ENCODE measurements at regions not wholly inside any gene's neighbourhood (a gene's known extent, or its start where the extent isn't known, plus 50 kb on each side); places are given as distances from the start of the nearest gene placed in this dataset.

DNA sequence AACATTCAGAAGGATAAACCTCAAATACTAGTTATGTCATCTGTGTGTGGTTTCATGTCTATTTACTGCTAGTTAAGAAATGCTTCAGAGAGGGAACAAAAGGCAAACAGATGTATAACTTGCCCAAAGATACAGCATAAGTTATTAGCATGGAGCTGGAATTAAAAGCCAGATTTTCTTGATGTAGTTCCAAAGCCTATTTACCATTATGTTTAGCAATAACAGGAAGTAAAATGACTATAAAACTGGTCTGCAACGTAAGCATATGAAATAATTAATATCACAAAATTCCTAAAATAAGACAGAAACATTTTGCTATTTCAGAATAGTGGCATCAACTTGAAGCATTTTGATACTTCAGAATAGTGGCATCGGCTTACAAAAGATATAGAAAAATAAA is 1232.8 kb downstream of the NCAM2 start:
- in situ Hi-C loops (cut with MboI; ENCODE audit: low pct_unique_long_range_greater_than_20kb, low sequenced_read_pairs, unreplicated experiment): no loop called here
- no peak for DNase-seq (ENCODE audit: low spot score)
- TF ChIP-seq, protein P1, sequence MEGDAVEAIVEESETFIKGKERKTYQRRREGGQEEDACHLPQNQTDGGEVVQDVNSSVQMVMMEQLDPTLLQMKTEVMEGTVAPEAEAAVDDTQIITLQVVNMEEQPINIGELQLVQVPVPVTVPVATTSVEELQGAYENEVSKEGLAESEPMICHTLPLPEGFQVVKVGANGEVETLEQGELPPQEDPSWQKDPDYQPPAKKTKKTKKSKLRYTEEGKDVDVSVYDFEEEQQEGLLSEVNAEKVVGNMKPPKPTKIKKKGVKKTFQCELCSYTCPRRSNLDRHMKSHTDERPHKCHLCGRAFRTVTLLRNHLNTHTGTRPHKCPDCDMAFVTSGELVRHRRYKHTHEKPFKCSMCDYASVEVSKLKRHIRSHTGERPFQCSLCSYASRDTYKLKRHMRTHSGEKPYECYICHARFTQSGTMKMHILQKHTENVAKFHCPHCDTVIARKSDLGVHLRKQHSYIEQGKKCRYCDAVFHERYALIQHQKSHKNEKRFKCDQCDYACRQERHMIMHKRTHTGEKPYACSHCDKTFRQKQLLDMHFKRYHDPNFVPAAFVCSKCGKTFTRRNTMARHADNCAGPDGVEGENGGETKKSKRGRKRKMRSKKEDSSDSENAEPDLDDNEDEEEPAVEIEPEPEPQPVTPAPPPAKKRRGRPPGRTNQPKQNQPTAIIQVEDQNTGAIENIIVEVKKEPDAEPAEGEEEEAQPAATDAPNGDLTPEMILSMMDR (IDR thresholded peaks at IDR 0.05; ENCODE audit: extremely low read depth, insufficient read depth, missing control alignments): no peak

DNA sequence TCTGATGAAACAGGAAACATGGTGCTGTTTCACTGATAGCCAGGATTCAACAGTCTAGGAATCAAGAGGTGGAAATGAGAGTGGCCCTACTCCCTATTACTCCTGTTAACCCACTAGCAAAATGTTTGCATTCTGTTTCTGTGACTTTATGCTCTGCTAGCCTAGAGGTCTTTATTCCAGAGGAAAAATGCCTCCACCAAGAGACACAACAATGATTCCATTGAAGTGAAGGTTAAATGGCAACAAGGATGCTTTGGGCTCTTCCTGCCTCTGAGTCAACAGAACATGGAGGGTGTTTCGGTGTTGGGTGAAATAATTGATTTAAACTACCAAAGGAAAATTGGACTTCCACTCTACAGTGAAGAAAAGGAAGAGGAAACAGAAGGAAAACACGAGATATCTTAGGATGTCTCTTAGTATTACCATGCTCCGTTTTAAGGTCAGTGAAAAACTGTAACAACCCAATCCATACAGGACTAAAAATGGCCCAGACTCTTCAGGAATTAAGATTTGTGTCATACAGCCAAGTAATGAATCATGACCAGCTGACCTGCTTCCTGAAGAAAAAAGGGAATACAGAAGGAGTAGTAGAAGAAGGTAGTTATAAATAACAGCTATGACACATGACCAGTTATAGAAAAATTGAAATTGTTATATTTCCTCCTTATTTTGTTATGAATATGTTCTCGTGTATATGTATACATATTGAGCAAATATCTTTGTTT is 1237.8 kb downstream of the NCAM2 start:
- TF ChIP-seq, protein P1 (IDR thresholded peaks at IDR 0.05; ENCODE audit: extremely low read depth, insufficient read depth, missing control alignments): no peak
- in situ Hi-C loops (cut with MboI; ENCODE audit: low pct_unique_long_range_greater_than_20kb, low sequenced_read_pairs, unreplicated experiment): no loop called here
- DNase-seq (ENCODE audit: low spot score): no peak

DNA sequence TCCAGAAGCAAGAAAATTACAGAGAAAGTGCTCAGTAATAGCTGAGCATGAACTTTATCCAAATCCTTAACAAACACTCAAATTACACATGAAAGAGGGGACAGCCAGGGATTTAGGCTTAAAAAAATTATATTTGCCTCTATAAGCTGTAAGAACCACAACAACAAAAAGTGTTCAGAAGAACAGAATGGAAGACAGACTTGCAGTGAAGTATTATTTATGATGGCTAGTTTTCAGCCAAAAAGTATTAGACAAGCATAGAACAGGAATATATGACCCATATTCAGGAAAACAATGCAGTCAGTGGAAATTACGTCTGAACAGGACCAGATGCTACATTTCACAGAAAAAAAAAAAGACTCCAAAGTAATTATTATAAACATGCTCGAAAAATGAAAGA is 1246.3 kb downstream of the NCAM2 start:
- DNase-seq (ENCODE audit: low spot score): no peak
- TF ChIP-seq, protein P1 (IDR thresholded peaks at IDR 0.05; ENCODE audit: extremely low read depth, insufficient read depth, missing control alignments): no peak
- in situ Hi-C loops (cut with MboI; ENCODE audit: low pct_unique_long_range_greater_than_20kb, low sequenced_read_pairs, unreplicated experiment): no loop called here

DNA sequence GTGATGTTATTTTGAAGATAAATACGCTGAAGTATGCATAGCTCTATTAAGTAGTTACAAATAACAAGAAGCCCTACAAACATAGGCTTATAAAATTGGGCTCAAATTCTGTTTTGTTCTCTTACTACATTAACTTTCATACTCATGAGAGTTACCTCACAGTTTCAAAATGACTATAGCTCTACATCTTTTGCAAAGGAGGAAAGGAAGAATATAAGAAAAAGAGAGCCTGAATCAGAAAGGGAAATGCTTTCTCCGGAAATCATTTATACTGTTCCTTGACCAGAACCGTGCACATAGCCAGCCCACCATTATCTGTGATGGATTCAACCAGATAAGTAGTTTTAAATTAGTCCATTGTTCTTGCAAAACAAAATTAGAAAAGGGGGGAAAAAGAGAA is 1252.1 kb downstream of the NCAM2 start:
- DNase-seq (ENCODE audit: low spot score): no peak
- TF ChIP-seq, protein P1 (IDR thresholded peaks at IDR 0.05; ENCODE audit: extremely low read depth, insufficient read depth, missing control alignments): no peak
- in situ Hi-C loops (cut with MboI; ENCODE audit: low pct_unique_long_range_greater_than_20kb, low sequenced_read_pairs, unreplicated experiment): no loop called here

DNA sequence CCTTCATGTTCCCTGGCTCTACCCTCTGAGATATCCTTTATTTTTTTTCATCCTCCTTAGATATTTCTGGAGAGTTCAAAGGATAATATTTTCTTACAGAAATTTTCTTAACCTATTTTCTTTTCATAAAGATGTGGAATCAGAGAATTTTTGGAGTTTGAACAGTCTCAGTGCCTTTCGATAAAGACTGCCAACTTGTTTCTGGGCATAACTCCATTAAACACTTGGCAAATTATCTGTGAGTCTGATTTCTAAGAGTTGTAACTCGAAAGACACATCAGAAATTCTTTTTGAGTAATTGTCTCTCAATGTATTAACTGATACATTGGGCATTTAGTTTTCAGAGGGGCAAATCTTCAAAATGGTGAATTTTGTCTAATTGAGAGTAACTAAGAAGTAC is 1255.6 kb downstream of the NCAM2 start:
- DNase-seq (ENCODE audit: low spot score): no peak
- TF ChIP-seq, protein P1 (IDR thresholded peaks at IDR 0.05; ENCODE audit: extremely low read depth, insufficient read depth, missing control alignments): no peak
- in situ Hi-C loops (cut with MboI; ENCODE audit: low pct_unique_long_range_greater_than_20kb, low sequenced_read_pairs, unreplicated experiment): no loop called here

DNA sequence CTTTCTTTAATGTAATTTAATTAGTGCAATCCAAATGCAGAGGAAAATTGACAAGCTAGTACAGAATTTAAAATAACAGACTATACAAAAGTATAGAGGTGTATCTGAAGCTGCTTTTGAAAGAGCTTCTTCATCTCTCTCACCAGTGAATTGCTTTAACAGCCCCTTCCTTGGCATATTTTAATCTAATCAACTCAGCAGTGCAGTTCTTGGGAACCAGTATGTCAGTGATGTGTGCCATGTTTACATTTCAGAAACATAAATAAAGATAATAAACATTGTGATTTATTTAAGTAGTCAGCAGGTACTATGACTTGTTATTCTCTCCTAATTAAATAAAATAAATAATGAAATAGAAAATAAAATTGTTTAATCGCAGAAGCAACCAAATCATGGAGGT is 1260.6 kb downstream of the NCAM2 start:
- in situ Hi-C loops (cut with MboI; ENCODE audit: low pct_unique_long_range_greater_than_20kb, low sequenced_read_pairs, unreplicated experiment): no loop called here
- TF ChIP-seq, protein P1 (IDR thresholded peaks at IDR 0.05; ENCODE audit: extremely low read depth, insufficient read depth, missing control alignments): no peak
- no peak for DNase-seq (ENCODE audit: low spot score)
